GM19240 (cell line): ENCODE measurements at regions not wholly inside any gene's neighbourhood (a gene's known extent, or its start where the extent isn't known, plus 50 kb on each side); places are given as distances from the start of the nearest gene placed in this dataset.

Experiments
- DNase-seq: peaks from one replicate; pipeline ENCODE4 v3.0.0; 2011; ENCODE audit warnings: low spot score; ENCODE audit not compliant: insufficient read length

GRCh38 chr13:75231235-75231634 is 250.7 kb downstream of the TBC1D4 start:
- DNase-seq, result no peak

- DNase-seq, result no peak
Measured at GRCh38 chr13:75226733-75227435, 255.1 kb downstream of the TBC1D4 start.

GRCh38 chr13:75226092-75226491 is 255.9 kb downstream of the TBC1D4 start:
- no peak for DNase-seq

- DNase-seq, result no peak
Measured at GRCh38 chr13:75225288-75226032, 256.5 kb downstream of the TBC1D4 start.

- DNase-seq, result no peak
Measured at GRCh38 chr13:75224053-75224742, 257.8 kb downstream of the TBC1D4 start.

- no peak for DNase-seq
Measured at GRCh38 chr13:75222031-75222430, 259.9 kb downstream of the TBC1D4 start.

GRCh38 chr13:75220861-75221260 is 261.1 kb downstream of the TBC1D4 start:
- DNase-seq, result no peak

GRCh38 chr13:75220238-75220542 is 261.8 kb downstream of the TBC1D4 start:
- DNase-seq, result no peak

- peak; percentile 63 for DNase-seq
Measured at GRCh38 chr13:75219479-75220237, 262.3 kb downstream of the TBC1D4 start.

GRCh38 chr13:75217949-75218348 is 264.0 kb downstream of the TBC1D4 start:
- no peak for DNase-seq

- no peak for DNase-seq
Measured at GRCh38 chr13:75216038-75216437, 265.9 kb downstream of the TBC1D4 start.

GRCh38 chr13:75214846-75215245 is 267.1 kb downstream of the TBC1D4 start:
- no peak for DNase-seq

- no peak for DNase-seq
Measured at GRCh38 chr13:75202981-75203380, 279.0 kb downstream of the TBC1D4 start.

GRCh38 chr13:75197803-75198202 is 284.2 kb downstream of the TBC1D4 start:
- DNase-seq, result no peak

GRCh38 chr13:75196147-75196837 is 285.7 kb downstream of the TBC1D4 start:
- DNase-seq, result no peak

GRCh38 chr13:75195495-75196146 is 286.3 kb downstream of the TBC1D4 start:
- no peak for DNase-seq

GRCh38 chr13:75194717-75195462 is 287.1 kb downstream of the TBC1D4 start:
- no peak for DNase-seq

- no peak for DNase-seq
Measured at GRCh38 chr13:75186379-75186778, 295.6 kb downstream of the TBC1D4 start.

GRCh38 chr13:75181906-75182305 is 300.1 kb downstream of the TBC1D4 start:
- DNase-seq, result no peak
